Mesendoderm (in vitro differentiated cells): ENCODE measurements at regions not wholly inside any gene's neighbourhood (a gene's known extent, or its start where the extent isn't known, plus 50 kb on each side); places are given as distances from the start of the nearest gene placed in this dataset.
"Not testable (repeated sequence)": the region's sequence is repeated elsewhere in the genome, so short reads cannot be mapped to it uniquely, and the experiment has no call there.

ENCODE experiments used
- DNase-seq: peaks from one replicate; pipeline ENCODE4 v3.0.0; 2013
- H2AK5ac ChIP-seq: 2 replicates; pipeline ENCODE4 v1.6.1; 2013; ENCODE audit warnings: low read length, inconsistent platforms
- H2BK120ac ChIP-seq: 2 replicates; pipeline ENCODE4 v1.6.1; 2013; ENCODE audit warnings: low read depth, mild to moderate bottlenecking, low read length, moderate library complexity, mixed read lengths
- H2BK15ac ChIP-seq: replicated peaks from 2 replicates; pipeline ENCODE4 v1.6.1; 2013; ENCODE audit warnings: low read depth, mild to moderate bottlenecking, moderate library complexity
- H2BK5ac ChIP-seq: 2 replicates; pipeline ENCODE4 v1.6.1; 2013; ENCODE audit warnings: low read length, inconsistent platforms
- H3K18ac ChIP-seq: 2 replicates; pipeline ENCODE4 v1.6.1; 2013; ENCODE audit warnings: mild to moderate bottlenecking, low read length, mixed read lengths
- H3K23ac ChIP-seq: one replicate; pipeline ENCODE4 v1.6.1; 2013; ENCODE audit warnings: low read length
- H3K27ac ChIP-seq: 2 replicates; pipeline ENCODE4 v1.5.1; 2013; ENCODE audit warnings: low read depth, mild to moderate bottlenecking, inconsistent platforms, low read length, moderate library complexity
- H3K27me3 ChIP-seq: 2 replicates; pipeline ENCODE4 v1.6.1; 2013; ENCODE audit warnings: low read length, control low read depth, mild to moderate bottlenecking, inconsistent platforms; ENCODE audit not compliant: insufficient read depth, poor library complexity
- H3K36me3 ChIP-seq: 2 replicates; pipeline ENCODE4 v1.6.1; 2013; ENCODE audit warnings: low read length, inconsistent platforms; ENCODE audit not compliant: control insufficient read depth, insufficient read depth
- H3K4ac ChIP-seq: one replicate; pipeline ENCODE4 v1.6.1; 2013; ENCODE audit warnings: low read depth, mild to moderate bottlenecking, low read length, moderate library complexity
- H3K4me1 ChIP-seq: 2 replicates; pipeline ENCODE4 v1.6.1; 2013; ENCODE audit warnings: low read depth, low read length, inconsistent platforms; ENCODE audit not compliant: control insufficient read depth
- H3K4me2 ChIP-seq: 2 replicates; pipeline ENCODE4 v1.6.1; 2013; ENCODE audit warnings: low read length
- H3K4me3 ChIP-seq: 2 replicates; pipeline ENCODE4 v1.5.1; 2013; ENCODE audit warnings: mild to moderate bottlenecking, low read length
- H3K56ac ChIP-seq: one replicate; pipeline ENCODE4 v1.6.1; 2013; ENCODE audit warnings: low read length
- H3K79me1 ChIP-seq: 2 replicates; pipeline ENCODE4 v1.6.1; 2013; ENCODE audit warnings: low read length, inconsistent platforms
- H3K79me2 ChIP-seq: 2 replicates; pipeline ENCODE4 v1.6.1; 2013; ENCODE audit warnings: mild to moderate bottlenecking, low read length; ENCODE audit not compliant: control insufficient read depth, insufficient read depth
- H3K9ac ChIP-seq: 2 replicates; pipeline ENCODE4 v1.6.1; 2013; ENCODE audit warnings: low read length, inconsistent platforms
- H4K5ac ChIP-seq: one replicate; pipeline ENCODE4 v1.6.1; 2013; ENCODE audit warnings: low read length
- H4K8ac ChIP-seq: one replicate; pipeline ENCODE4 v1.6.1; 2013; ENCODE audit warnings: low read depth, mild to moderate bottlenecking, control low read depth, low read length, moderate library complexity
- WGBS: extraction: QIAGEN DNeasy Blood & Tissue Kit; methylation state at CpG from one replicate; pipeline ENCODE4 v1.1.7; 2013; ENCODE audit warnings: low lambda C conversion rate, missing lambda C conversion rate; ENCODE audit not compliant: insufficient coverage; ENCODE audit errors: extremely low coverage; 5-methylcytosine and 5-hydroxymethylcytosine counted together

GRCh38 chr1:96130432-96130831 lies 591.2 kb upstream of the PTBP2 start:
- Histone ChIP-seq H3K79me1 (no peaks in the 10 kb centered on the region), H2BK5ac (no peak overlapping the region), H3K23ac (no peak overlapping the region), H2BK120ac (no peak overlapping the region), H3K4me2 (no peak overlapping the region), H3K4me1 (no peaks in the 10 kb centered on the region), H3K27me3 (no peaks in the 10 kb centered on the region), H3K4me3 (no peak overlapping the region), H3K36me3 (no peaks in the 10 kb centered on the region), H2BK15ac (no peak overlapping the region), H3K79me2 (no peaks in the 10 kb centered on the region), H2AK5ac (no peak overlapping the region), H3K56ac (no peak overlapping the region), H3K9ac (no peak overlapping the region), H3K4ac (no peak overlapping the region), H3K27ac (no peak overlapping the region), H3K18ac (no peak overlapping the region), H4K5ac (no peak overlapping the region), H4K8ac (no peak overlapping the region)
- DNase-seq, result no peak
- WGBS, result no CpG with 5 or more reads among the region's 2 CpGs

DNA sequence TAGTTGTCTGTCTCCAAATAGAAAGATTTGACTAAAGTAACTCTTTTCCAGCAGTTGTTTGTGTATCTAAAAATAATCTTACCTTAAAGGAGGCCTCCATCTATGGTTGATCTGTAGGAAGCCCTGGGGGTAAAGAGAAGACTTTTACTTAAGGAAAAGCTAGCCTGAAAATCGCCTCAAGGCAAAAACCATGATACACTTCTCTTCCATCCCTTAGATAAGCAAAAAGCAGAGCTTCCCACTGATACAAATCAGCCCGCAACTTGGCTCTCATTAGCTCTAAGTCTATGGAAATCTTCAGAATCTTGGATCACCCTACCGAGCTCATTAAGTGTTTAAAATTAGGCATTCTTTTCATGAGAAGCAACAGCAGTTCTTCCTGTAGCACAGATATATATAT lies 576.9 kb upstream of the PTBP2 start:
- Histone ChIP-seq H4K5ac (no peak overlapping the region), H3K4me3 (no peak overlapping the region), H3K27ac (no peak overlapping the region), H3K4me1 (no peaks in the 10 kb centered on the region), H3K23ac (no peak overlapping the region), H3K18ac (no peak overlapping the region), H2AK5ac (no peak overlapping the region), H2BK120ac (no peak overlapping the region), H3K79me2 (no peaks in the 10 kb centered on the region), H4K8ac (no peak overlapping the region), H2BK5ac (no peak overlapping the region), H3K79me1 (no peaks in the 10 kb centered on the region), H3K36me3 (no peaks in the 10 kb centered on the region), H3K56ac (no peak overlapping the region), H3K4ac (no peak overlapping the region), H3K9ac (no peak overlapping the region), H2BK15ac (no peak overlapping the region), H3K4me2 (no peak overlapping the region), H3K27me3 (no peaks in the 10 kb centered on the region)
- DNase-seq, result peak; percentile 73
- no CpG with 5 or more reads among the region's 3 CpGs for WGBS

DNA sequence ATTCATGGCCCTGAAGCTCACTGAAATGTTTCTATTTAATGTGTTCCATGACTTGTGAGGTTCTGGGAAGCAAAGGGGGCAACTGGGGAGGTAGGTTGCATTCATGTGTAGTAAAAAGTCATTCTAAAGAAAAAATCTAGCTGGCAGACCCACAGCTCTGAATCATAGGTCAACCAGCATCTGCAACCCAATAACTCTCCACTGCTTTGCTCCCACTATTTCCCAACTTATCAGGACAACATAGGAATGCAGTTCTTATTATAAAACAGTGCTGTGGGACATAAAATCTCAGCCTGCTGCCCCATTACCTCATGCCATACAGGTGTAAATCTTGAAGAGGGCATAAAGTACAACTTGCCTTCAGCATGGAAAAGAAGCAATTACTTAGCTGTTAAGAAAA lies 576.1 kb upstream of the PTBP2 start:
- no peak overlapping the region for H3K27ac ChIP-seq
- no peaks in the 10 kb centered on the region for H3K79me2 ChIP-seq
- H3K9ac ChIP-seq, result no peak overlapping the region
- no peaks in the 10 kb centered on the region for H3K79me1 ChIP-seq
- no peak overlapping the region for H2AK5ac ChIP-seq
- H3K4me1 ChIP-seq, result no peaks in the 10 kb centered on the region
- no peak overlapping the region for H3K4me2 ChIP-seq
- H3K23ac ChIP-seq, result no peak overlapping the region
- H3K56ac ChIP-seq, result no peak overlapping the region
- no peak overlapping the region for H2BK120ac ChIP-seq
- H3K27me3 ChIP-seq, result no peaks in the 10 kb centered on the region
- no peak overlapping the region for H3K4ac ChIP-seq
- no peaks in the 10 kb centered on the region for H3K36me3 ChIP-seq
- no peak overlapping the region for H2BK15ac ChIP-seq
- no peak overlapping the region for H3K4me3 ChIP-seq
- no peak for DNase-seq
- H3K18ac ChIP-seq, result peak overlapping the region; percentile 14
- H4K8ac ChIP-seq, result no peak overlapping the region
- no peak overlapping the region for H4K5ac ChIP-seq
- H2BK5ac ChIP-seq, result no peak overlapping the region

- not testable (repeated sequence) for H3K27me3 ChIP-seq, H3K27ac ChIP-seq, H3K4me1 ChIP-seq, H3K4me2 ChIP-seq, H3K23ac ChIP-seq, DNase-seq, H3K36me3 ChIP-seq, H3K4ac ChIP-seq, H2BK120ac ChIP-seq, H4K8ac ChIP-seq, H3K18ac ChIP-seq, H3K56ac ChIP-seq, H2BK15ac ChIP-seq, H3K79me2 ChIP-seq, H2BK5ac ChIP-seq, H2AK5ac ChIP-seq, H3K9ac ChIP-seq, H3K79me1 ChIP-seq, H3K4me3 ChIP-seq, H4K5ac ChIP-seq
- no CpG with 5 or more reads among the region's 3 CpGs for WGBS
Measured at GRCh38 chr1:96152957-96153356, 568.6 kb upstream of the PTBP2 start.

GRCh38 chr1:96157101-96157500 lies 564.5 kb upstream of the PTBP2 start:
- Histone ChIP-seq H3K4me1 (no peaks in the 10 kb centered on the region), H4K8ac (no peak overlapping the region), H3K4ac (no peak overlapping the region), H3K79me2 (no peaks in the 10 kb centered on the region), H2BK15ac (no peak overlapping the region), H4K5ac (no peak overlapping the region), H3K9ac (no peak overlapping the region), H3K36me3 (no peaks in the 10 kb centered on the region), H3K79me1 (no peaks in the 10 kb centered on the region), H3K56ac (no peak overlapping the region), H3K23ac (no peak overlapping the region), H3K18ac (no peak overlapping the region), H2AK5ac (no peak overlapping the region), H3K27ac (no peak overlapping the region), H3K4me3 (no peak overlapping the region), H2BK5ac (no peak overlapping the region), H3K27me3 (no peaks in the 10 kb centered on the region), H2BK120ac (no peak overlapping the region), H3K4me2 (no peak overlapping the region)
- no peak for DNase-seq
- WGBS, result no CpG with 5 or more reads among the region's 4 CpGs

- Histone ChIP-seq H3K27me3 (no peaks in the 10 kb centered on the region), H3K4me3 (no peak overlapping the region), H4K5ac (no peak overlapping the region), H2AK5ac (no peak overlapping the region), H3K79me1 (no peaks in the 10 kb centered on the region), H4K8ac (no peak overlapping the region), H3K36me3 (no peaks in the 10 kb centered on the region), H2BK120ac (no peak overlapping the region), H3K4ac (no peak overlapping the region), H2BK15ac (no peak overlapping the region), H3K9ac (no peak overlapping the region), H3K4me2 (no peak overlapping the region), H3K18ac (no peak overlapping the region), H3K79me2 (no peaks in the 10 kb centered on the region), H3K27ac (no peak overlapping the region), H3K4me1 (no peaks in the 10 kb centered on the region), H3K56ac (no peak overlapping the region), H3K23ac (no peak overlapping the region), H2BK5ac (no peak overlapping the region)
- WGBS, result no CpG with 5 or more reads among the region's 2 CpGs
- no peak for DNase-seq
Measured at GRCh38 chr1:96159379-96159778, 562.2 kb upstream of the PTBP2 start.
